ENCODE measurements at regions not wholly inside any gene's neighbourhood (a gene's known extent, or its start where the extent isn't known, plus 50 kb on each side); places are given as distances from the start of the nearest gene placed in this dataset.

- peak; percentile 70 for DNase-seq (ENCODE audit: extremely low read depth, low read depth)
Measured at GRCh38 chr1:57489358-57490036, 65.6 kb upstream of the DAB1 start.

GRCh38 chr1:57485643-57486042 is 61.8 kb upstream of the DAB1 start:
- DNase-seq (ENCODE audit: extremely low read depth, low read depth) = no peak
- H3K4me3 ChIP-seq (replicated peaks; ENCODE audit: low read depth, low read length) = no peak overlapping the region
- TF ChIP-seq, protein P1, sequence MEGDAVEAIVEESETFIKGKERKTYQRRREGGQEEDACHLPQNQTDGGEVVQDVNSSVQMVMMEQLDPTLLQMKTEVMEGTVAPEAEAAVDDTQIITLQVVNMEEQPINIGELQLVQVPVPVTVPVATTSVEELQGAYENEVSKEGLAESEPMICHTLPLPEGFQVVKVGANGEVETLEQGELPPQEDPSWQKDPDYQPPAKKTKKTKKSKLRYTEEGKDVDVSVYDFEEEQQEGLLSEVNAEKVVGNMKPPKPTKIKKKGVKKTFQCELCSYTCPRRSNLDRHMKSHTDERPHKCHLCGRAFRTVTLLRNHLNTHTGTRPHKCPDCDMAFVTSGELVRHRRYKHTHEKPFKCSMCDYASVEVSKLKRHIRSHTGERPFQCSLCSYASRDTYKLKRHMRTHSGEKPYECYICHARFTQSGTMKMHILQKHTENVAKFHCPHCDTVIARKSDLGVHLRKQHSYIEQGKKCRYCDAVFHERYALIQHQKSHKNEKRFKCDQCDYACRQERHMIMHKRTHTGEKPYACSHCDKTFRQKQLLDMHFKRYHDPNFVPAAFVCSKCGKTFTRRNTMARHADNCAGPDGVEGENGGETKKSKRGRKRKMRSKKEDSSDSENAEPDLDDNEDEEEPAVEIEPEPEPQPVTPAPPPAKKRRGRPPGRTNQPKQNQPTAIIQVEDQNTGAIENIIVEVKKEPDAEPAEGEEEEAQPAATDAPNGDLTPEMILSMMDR (IDR thresholded peaks at IDR 0.05; ENCODE audit: low read depth, low read length, missing control alignments) = no peak

More at GRCh38 chr1:57489358-57490036, 65.6 kb upstream of the DAB1 start:
- H3K4me3 ChIP-seq (replicated peaks; ENCODE audit: low read depth, low read length) = no peak overlapping the region
- TF ChIP-seq, protein P1 (IDR thresholded peaks at IDR 0.05; ENCODE audit: low read depth, low read length, missing control alignments) = no peak

- no peak overlapping the region for H3K4me3 ChIP-seq (replicated peaks; ENCODE audit: low read depth, low read length)
- TF ChIP-seq, protein P1 (IDR thresholded peaks at IDR 0.05; ENCODE audit: low read depth, low read length, missing control alignments) = no peak
- no peak for DNase-seq (ENCODE audit: extremely low read depth, low read depth)
Measured at GRCh38 chr1:57483954-57484353, 60.1 kb upstream of the DAB1 start.

- no peak overlapping the region for H3K4me3 ChIP-seq (replicated peaks; ENCODE audit: low read depth, low read length)
- TF ChIP-seq, protein P1 (IDR thresholded peaks at IDR 0.05; ENCODE audit: low read depth, low read length, missing control alignments) = no peak
- no peak for DNase-seq (ENCODE audit: extremely low read depth, low read depth)
Measured at GRCh38 chr1:57479471-57479870, 55.6 kb upstream of the DAB1 start.

DNA sequence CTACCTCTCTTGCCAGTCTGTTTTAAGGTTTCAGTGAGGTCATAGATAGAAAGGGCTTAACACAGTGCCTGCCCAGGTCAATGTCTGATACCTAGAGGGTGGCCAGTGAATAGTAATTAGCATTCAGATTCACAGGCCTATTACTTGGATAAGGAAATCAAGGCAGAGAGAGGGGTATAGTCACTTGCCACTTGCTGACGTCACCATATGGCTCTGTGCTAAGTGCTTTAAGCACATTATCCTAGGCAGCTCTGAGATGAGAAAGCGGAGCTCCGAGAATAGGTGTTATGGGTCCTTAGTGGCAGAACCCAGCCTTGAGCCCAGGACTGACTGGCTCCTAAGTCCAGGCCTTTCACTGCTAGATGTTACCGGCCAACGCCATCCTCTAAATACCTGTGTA is 51.5 kb upstream of the DAB1 start:
- DNase-seq (ENCODE audit: extremely low read depth, low read depth) = no peak
- TF ChIP-seq, protein P1 (IDR thresholded peaks at IDR 0.05; ENCODE audit: low read depth, low read length, missing control alignments) = no peak
- no peak overlapping the region for H3K4me3 ChIP-seq (replicated peaks; ENCODE audit: low read depth, low read length)

DNA sequence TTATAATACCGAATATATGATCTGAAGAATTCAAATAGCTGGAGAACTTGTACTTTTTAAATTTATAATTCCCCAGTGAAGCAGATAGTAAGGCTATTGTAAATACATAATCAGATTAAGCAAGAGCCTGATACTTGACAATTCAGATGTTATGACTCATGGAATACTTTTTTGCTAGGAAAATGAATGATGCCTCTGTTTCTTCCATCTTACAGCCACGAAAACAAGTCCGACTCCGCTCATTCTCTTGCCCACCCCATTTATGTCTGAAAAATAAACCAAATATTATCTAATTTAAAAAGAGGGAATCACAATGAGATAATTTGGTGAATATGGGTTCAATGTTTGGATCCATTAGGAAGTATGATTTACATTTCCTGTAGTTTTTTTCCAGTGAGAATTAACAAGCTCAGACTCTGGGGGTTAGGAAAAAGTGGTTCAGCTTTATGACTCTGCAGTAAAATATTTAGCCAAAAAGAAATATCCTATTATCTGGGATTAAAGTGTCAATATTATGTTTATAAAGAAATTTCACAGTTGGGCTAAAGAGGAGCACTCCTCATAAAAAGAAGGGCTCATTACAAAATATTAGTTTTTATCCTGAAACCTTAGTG is 50.4 kb upstream of the DAB1 start:
- no peak for DNase-seq (ENCODE audit: extremely low read depth, low read depth)
- H3K4me3 ChIP-seq (replicated peaks; ENCODE audit: low read depth, low read length) = no peak overlapping the region
- TF ChIP-seq, protein P1 (IDR thresholded peaks at IDR 0.05; ENCODE audit: low read depth, low read length, missing control alignments) = no peak

All from HFF-Myc (cell line).